Kidney (tissue), 13 donors: ENCODE measurements at regions not wholly inside any gene's neighbourhood (a gene's known extent, or its start where the extent isn't known, plus 50 kb on each side); places are given as distances from the start of the nearest gene placed in this dataset.

ENCODE experiments used
- DNase-seq, 5 donors: peaks; one replicate each; pipeline ENCODE4 v3.0.0-alpha.2; 2013 to 2020
- FAIRE-seq: peaks from 2 replicates; lab custom pipeline; 2012; peaks lifted over from hg19 to GRCh38; lab: Jason Lieb, UNC
- H3K27ac ChIP-seq, 2 donors: one replicate each; pipeline ENCODE4 v1.7.0; 2013; ENCODE audit warnings: low read depth in 2 of 2, low read length in 2 of 2, inconsistent platforms in 1 of 2
- H3K27me3 ChIP-seq: one replicate; pipeline ENCODE4 v1.7.1; 2013; ENCODE audit warnings: low read length, inconsistent platforms; ENCODE audit not compliant: control insufficient read depth, insufficient read depth
- H3K36me3 ChIP-seq, 3 donors: one replicate each; pipeline versions ENCODE4 v1.7.0 to v1.7.1; 2013; ENCODE audit warnings: low read length in 3 of 3, control low read depth in 1 of 3, inconsistent platforms in 1 of 3; ENCODE audit not compliant: insufficient read depth in 3 of 3, control insufficient read depth in 2 of 3
- H3K4me1 ChIP-seq, 3 donors: one replicate each; pipeline versions ENCODE4 v1.7.0 to v1.7.1; 2013; ENCODE audit warnings: low read length in 3 of 3, inconsistent platforms in 1 of 3, low read depth in 1 of 3; ENCODE audit not compliant: control insufficient read depth in 2 of 3, insufficient read depth in 2 of 3
- H3K4me3 ChIP-seq, 3 donors: one replicate each; pipeline versions ENCODE4 v1.7.0 to v1.8.1; 2013; ENCODE audit warnings: low read length in 3 of 3, control low read depth in 1 of 3, inconsistent platforms in 1 of 3
- H3K9ac ChIP-seq, 3 donors: one replicate each; pipeline versions ENCODE4 v1.7.0 to v1.7.1; 2013; ENCODE audit warnings: low read length in 3 of 3, control low read depth in 1 of 3, inconsistent platforms in 1 of 3
- H3K9me3 ChIP-seq, 3 donors: one replicate each; pipeline versions ENCODE4 v1.7.0 to v1.7.1; 2013; ENCODE audit warnings: low read length in 3 of 3, control low read depth in 1 of 3, inconsistent platforms in 1 of 3; ENCODE audit not compliant: control insufficient read depth in 2 of 3, insufficient read depth in 1 of 3
- CTCF ChIP-seq: IDR thresholded peaks from 3 replicates; pipeline ENCODE4 v1.5.1; 2012; ENCODE audit warnings: mild to moderate bottlenecking, moderate library complexity, borderline replicate concordance; ENCODE audit not compliant: insufficient read depth; ENCODE audit errors: extremely low read depth
- intact Hi-C: fragments of 100-400 bp; cut with DNase I; formaldehyde crosslinking; loops from one replicate; pipeline ENCODE4 v1.11.1; 2022
- donor health status: control.
- donor health status: control.
- donor health status: control.
- donor health status: control.
- donor health status: control.
- donor health status: DM: yes; HTN: yes; CAD: no.
- donor health status: Normal renal cell carcinoma (clear cell type).

GRCh38 chr13:105436943-105437342 is 1098.5 kb downstream of the EFNB2 start:
- H3K4me1 ChIP-seq = no peaks in the 10 kb centered on the region
- no peaks in the 10 kb centered on the region for H3K9me3 ChIP-seq
- FAIRE-seq (no peak), DNase-seq (peak in 1 of 5 donors; percentile 49)
- no peak overlapping the region for H3K4me3 ChIP-seq
- no peak overlapping the region for H3K27ac ChIP-seq
- no peak for TF ChIP-seq CTCF
- H3K36me3 ChIP-seq = no peaks in the 10 kb centered on the region
- intact Hi-C loops = no loop called here
- no peak overlapping the region for H3K9ac ChIP-seq
- no peaks in the 10 kb centered on the region for H3K27me3 ChIP-seq

GRCh38 chr13:105432438-105432837 is 1103.0 kb downstream of the EFNB2 start:
- intact Hi-C loops = no loop called here
- Histone ChIP-seq H3K27ac (no peak overlapping the region), H3K27me3 (no peaks in the 10 kb centered on the region), H3K9ac (no peak overlapping the region), H3K36me3 (no peaks in the 10 kb centered on the region), H3K4me3 (no peak overlapping the region), H3K9me3 (no peaks in the 10 kb centered on the region), H3K4me1 (no peaks in the 10 kb centered on the region)
- no peak for TF ChIP-seq CTCF
- FAIRE-seq = no peak
- no peak for DNase-seq

- Histone ChIP-seq H3K27me3 (no peaks in the 10 kb centered on the region), H3K36me3 (no peaks in the 10 kb centered on the region), H3K9ac (no peak overlapping the region), H3K27ac (no peak overlapping the region), H3K4me1 (no peaks in the 10 kb centered on the region), H3K4me3 (no peak overlapping the region), H3K9me3 (no peaks in the 10 kb centered on the region)
- TF ChIP-seq CTCF = no peak
- intact Hi-C loops = no loop called here
- no peak for DNase-seq
- no peak for FAIRE-seq
Measured at GRCh38 chr13:105428811-105429210, 1106.7 kb downstream of the EFNB2 start.

- Histone ChIP-seq H3K4me1 (no peaks in the 10 kb centered on the region), H3K9me3 (no peaks in the 10 kb centered on the region), H3K9ac (no peak overlapping the region), H3K27me3 (no peaks in the 10 kb centered on the region), H3K36me3 (no peaks in the 10 kb centered on the region), H3K27ac (no peak overlapping the region), H3K4me3 (no peak overlapping the region)
- no peak for TF ChIP-seq CTCF
- DNase-seq = no peak
- FAIRE-seq = no peak
- intact Hi-C loops = no loop called here
Measured at GRCh38 chr13:105426441-105426840, 1109.0 kb downstream of the EFNB2 start.
